Lower lobe of right lung (tissue), 2 donors: ENCODE measurements at regions not wholly inside any gene's neighbourhood (a gene's known extent, or its start where the extent isn't known, plus 50 kb on each side); places are given as distances from the start of the nearest gene placed in this dataset.

ENCODE experiments used
- ATAC-seq, 2 donors: fragments of 200-7000 bp; cut with Tn5 transposase; one replicate each; pipeline ENCODE4 v1.9.1; 2020 to 2022; ENCODE audit warnings: mild to moderate bottlenecking in 2 of 2, moderate library complexity in 2 of 2
- DNase-seq: peaks from one replicate; pipeline ENCODE4 v3.0.0-alpha.2; 2020
- H3K27ac ChIP-seq: fragments of 200-600 bp; one replicate; pipeline ENCODE4 v1.8.0; 2022
- H3K27me3 ChIP-seq: fragments of 200-600 bp; one replicate; pipeline ENCODE4 v1.8.0; 2022; ENCODE audit warnings: low read depth
- H3K36me3 ChIP-seq: fragments of 200-600 bp; one replicate; pipeline ENCODE4 v1.8.0; 2022; ENCODE audit warnings: mild to moderate bottlenecking
- H3K4me1 ChIP-seq: fragments of 200-600 bp; one replicate; pipeline ENCODE4 v1.8.0; 2022
- H3K4me3 ChIP-seq: fragments of 200-600 bp; one replicate; pipeline ENCODE4 v1.8.0; 2022; ENCODE audit warnings: mild to moderate bottlenecking
- H3K9me3 ChIP-seq: fragments of 200-600 bp; one replicate; pipeline ENCODE4 v1.8.0; 2022
- CTCF ChIP-seq: fragments of 200-600 bp; IDR thresholded peaks from one replicate; pipeline ENCODE4 v1.8.0; 2022; ENCODE audit warnings: antibody characterized with exemption, mild to moderate bottlenecking
- intact Hi-C: fragments of 100-400 bp; cut with DNase I; formaldehyde crosslinking; loops from one replicate; pipeline ENCODE4 v1.11.0; 2022
- donor health status: DM: no; HTN: yes; CAD: no; lungs with severe emphysema.

GRCh38 chr11:11757909-11758308 is 83.9 kb upstream of the USP47 start:
- H3K4me1 ChIP-seq: no peaks in the 10 kb centered on the region
- H3K27ac ChIP-seq: no peak overlapping the region
- H3K9me3 ChIP-seq: no peaks in the 10 kb centered on the region
- TF ChIP-seq CTCF: no peak
- H3K36me3 ChIP-seq: no peaks in the 10 kb centered on the region
- no peaks in the 10 kb centered on the region for H3K27me3 ChIP-seq
- ATAC-seq (no peak), DNase-seq (no peak)
- intact Hi-C loops: no loop called here
- H3K4me3 ChIP-seq: no peak overlapping the region

GRCh38 chr11:11756718-11757117 is 85.1 kb upstream of the USP47 start:
- Histone ChIP-seq H3K36me3 (no peaks in the 10 kb centered on the region), H3K9me3 (no peaks in the 10 kb centered on the region), H3K27me3 (no peaks in the 10 kb centered on the region), H3K27ac (no peak overlapping the region), H3K4me3 (no peak overlapping the region), H3K4me1 (no peaks in the 10 kb centered on the region)
- TF ChIP-seq CTCF: no peak
- DNase-seq (no peak), ATAC-seq (no peak)
- intact Hi-C loops: no loop called here

GRCh38 chr11:11755871-11756270 is 85.9 kb upstream of the USP47 start:
- Histone ChIP-seq H3K27me3 (no peaks in the 10 kb centered on the region), H3K4me3 (no peak overlapping the region), H3K4me1 (no peaks in the 10 kb centered on the region), H3K36me3 (no peaks in the 10 kb centered on the region), H3K9me3 (no peaks in the 10 kb centered on the region), H3K27ac (no peak overlapping the region)
- TF ChIP-seq CTCF: no peak
- intact Hi-C loops: no loop called here
- no peak for DNase-seq
- no peak for ATAC-seq

GRCh38 chr11:11752679-11753078 is 89.1 kb upstream of the USP47 start:
- no peak overlapping the region for H3K27ac ChIP-seq
- no peak for TF ChIP-seq CTCF
- H3K27me3 ChIP-seq: no peaks in the 10 kb centered on the region
- no peaks in the 10 kb centered on the region for H3K9me3 ChIP-seq
- no peak for ATAC-seq
- H3K4me3 ChIP-seq: no peak overlapping the region
- DNase-seq: no peak
- H3K4me1 ChIP-seq: no peaks in the 10 kb centered on the region
- intact Hi-C loops: no loop called here
- H3K36me3 ChIP-seq: no peaks in the 10 kb centered on the region

GRCh38 chr11:11750017-11750878 is 91.5 kb upstream of the USP47 start:
- no peaks in the 10 kb centered on the region for H3K27me3 ChIP-seq
- no peak overlapping the region for H3K27ac ChIP-seq
- no peaks in the 10 kb centered on the region for H3K9me3 ChIP-seq
- no peak for TF ChIP-seq CTCF
- H3K4me3 ChIP-seq: no peak overlapping the region
- no peak for DNase-seq
- no peaks in the 10 kb centered on the region for H3K36me3 ChIP-seq
- no peaks in the 10 kb centered on the region for H3K4me1 ChIP-seq
- intact Hi-C loops: no loop called here
- ATAC-seq: no peak
